Epithelial cell of proximal tubule (primary cell): ENCODE measurements at regions not wholly inside any gene's neighbourhood (a gene's known extent, or its start where the extent isn't known, plus 50 kb on each side); places are given as distances from the start of the nearest gene placed in this dataset.

ENCODE experiments used
- DNase-seq: peaks from one replicate; pipeline ENCODE4 v3.0.0-alpha.2; 2011; ENCODE audit warnings: low read depth
- H3K4me3 ChIP-seq: 2 replicates; pipeline ENCODE4 v1.5.1; 2011; ENCODE audit warnings: low read depth, mild to moderate bottlenecking, low read length
- TF ChIP-seq, protein P1 (sequence below): conservative IDR thresholded peaks from 2 replicates; pipeline ENCODE4 v1.5.1; 2012; ENCODE audit warnings: low read depth, mild to moderate bottlenecking, low read length

DNA sequence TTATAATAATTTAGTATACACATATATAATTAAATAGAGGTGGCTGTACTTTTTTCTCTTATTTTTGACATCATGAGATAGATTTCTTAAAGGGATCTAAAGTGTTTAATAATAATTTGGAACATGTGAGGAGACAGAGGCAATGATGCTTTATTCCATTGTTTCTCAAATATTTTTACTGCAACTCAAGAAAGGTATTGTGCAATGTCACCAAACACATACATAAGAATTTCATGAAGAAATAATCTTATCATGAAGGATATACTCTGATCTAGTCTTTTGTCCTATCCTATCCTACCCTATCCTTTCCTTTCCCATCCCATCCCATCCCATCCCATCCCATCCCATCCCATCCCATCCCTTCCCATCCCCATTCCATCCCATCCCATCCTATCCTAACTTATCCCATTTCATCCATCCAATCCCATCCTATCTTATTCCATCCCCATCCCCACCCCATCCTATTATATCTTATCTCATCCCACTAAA, 232.1 kb upstream of the SMIM21 start:
- no peak for DNase-seq
- TF ChIP-seq, protein P1, sequence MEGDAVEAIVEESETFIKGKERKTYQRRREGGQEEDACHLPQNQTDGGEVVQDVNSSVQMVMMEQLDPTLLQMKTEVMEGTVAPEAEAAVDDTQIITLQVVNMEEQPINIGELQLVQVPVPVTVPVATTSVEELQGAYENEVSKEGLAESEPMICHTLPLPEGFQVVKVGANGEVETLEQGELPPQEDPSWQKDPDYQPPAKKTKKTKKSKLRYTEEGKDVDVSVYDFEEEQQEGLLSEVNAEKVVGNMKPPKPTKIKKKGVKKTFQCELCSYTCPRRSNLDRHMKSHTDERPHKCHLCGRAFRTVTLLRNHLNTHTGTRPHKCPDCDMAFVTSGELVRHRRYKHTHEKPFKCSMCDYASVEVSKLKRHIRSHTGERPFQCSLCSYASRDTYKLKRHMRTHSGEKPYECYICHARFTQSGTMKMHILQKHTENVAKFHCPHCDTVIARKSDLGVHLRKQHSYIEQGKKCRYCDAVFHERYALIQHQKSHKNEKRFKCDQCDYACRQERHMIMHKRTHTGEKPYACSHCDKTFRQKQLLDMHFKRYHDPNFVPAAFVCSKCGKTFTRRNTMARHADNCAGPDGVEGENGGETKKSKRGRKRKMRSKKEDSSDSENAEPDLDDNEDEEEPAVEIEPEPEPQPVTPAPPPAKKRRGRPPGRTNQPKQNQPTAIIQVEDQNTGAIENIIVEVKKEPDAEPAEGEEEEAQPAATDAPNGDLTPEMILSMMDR = no peak
- H3K4me3 ChIP-seq = no peak overlapping the region

DNA sequence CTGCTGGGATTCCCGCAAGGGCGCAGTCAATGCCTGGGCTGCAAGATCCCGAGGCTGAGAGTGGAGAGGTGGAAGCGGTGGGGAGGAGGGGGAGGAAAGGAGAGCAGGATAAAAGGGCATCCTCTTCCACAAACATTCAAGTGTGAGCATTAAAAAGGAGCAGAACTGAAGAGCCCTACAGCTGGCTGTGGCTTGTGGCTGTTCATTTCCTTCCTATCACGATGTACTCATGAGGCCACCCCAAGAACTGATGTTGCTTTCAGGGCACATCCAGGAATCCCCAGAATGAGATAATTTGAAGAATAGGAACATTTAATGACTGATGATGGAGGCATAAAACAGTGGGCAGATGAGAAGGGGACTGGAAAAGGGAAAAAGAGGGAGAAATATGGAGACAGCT, 230.8 kb upstream of the SMIM21 start:
- no peak for DNase-seq
- TF ChIP-seq, protein P1 = no peak
- no peak overlapping the region for H3K4me3 ChIP-seq

DNA sequence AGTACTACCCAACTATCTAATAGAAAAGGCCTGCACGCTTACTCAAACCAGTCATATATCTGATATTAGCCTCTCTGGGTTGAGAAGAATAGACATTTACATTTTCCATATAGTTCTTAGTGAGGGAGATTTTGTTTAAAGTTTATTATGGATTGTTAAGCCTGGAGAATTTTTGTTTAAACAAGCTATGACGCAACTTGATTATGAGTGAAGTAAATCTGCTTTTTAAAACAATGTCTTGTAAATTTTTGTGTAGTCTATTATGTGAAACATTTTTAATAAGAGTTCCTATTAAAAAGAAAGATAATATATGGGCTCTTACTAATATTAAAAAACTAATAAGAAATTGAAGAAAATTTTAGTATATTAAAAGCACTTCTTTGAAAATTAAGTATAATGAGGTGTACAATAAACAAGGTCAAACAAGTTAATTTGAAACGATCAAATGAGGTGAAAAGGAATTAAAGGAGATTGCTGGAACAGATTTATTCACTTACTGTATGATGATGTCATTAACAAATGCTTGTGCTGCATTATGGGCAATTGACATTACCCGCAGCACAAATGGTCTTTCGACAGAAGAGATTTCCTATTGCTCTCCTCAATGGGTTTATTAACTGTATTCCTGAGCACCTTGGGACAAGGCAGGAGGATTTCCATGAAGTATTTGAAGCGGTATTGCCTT, 229.2 kb upstream of the SMIM21 start:
- no peak overlapping the region for H3K4me3 ChIP-seq
- no peak for DNase-seq
- TF ChIP-seq, protein P1 = no peak

DNA sequence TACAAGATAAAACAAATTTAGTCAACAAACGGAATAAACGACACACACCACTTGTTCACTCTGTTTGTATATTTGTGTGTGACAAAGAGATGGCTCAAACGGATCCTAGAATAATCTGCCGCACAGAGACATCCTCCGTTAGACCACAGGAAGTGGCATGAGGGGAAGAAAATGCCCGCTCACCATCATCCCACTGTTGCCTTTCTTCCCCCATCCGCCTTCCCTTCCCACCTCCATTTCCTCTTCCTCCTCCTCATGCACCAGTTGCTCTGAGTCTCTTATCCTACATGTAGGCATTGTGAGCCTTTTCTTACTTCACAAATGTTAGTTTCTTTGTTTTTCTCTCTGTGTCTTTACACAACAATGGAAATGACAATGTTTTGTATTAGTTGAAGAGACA, 228.5 kb upstream of the SMIM21 start:
- DNase-seq = no peak
- H3K4me3 ChIP-seq = no peak overlapping the region
- TF ChIP-seq, protein P1 = no peak

DNA sequence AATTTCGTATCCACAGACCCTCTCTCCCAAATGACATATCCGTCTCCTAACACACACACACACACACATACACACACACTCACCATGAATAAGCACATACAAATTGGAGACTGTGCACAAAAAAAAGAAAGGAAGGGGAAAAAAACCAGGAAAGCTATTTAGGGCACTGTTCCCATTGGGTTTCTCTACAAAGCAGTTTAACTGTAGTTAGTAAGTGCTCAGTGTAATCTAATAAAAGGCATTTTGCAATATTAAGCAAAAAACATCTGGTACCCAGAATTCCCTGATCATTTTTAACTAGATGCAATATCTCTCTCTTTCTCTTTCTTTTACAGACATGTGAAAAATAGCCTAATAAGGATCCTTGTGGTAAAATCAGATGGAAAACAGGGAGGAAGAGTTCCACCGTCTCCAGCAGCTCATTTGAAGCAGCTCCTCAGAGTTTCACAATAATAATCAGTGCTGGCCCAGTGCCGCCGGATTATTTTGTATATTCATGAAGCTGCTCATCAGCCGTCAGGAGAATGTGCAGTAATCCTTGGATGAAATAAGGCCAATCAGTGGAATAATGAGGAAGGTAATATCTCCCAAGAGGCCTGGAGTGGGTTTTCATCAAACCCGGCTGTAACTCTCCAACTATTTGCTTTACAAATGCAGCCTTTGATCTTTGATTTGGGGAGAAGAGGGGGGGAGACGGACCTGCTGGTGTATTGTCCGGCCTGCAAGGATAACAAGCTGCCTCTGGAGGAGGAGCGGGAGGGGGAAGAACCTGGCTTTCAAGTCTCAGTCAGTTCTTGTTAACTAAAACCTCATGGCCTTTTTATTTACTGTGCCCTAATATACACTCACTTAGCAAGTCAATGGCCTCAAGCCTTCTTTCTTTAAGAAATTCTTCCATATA, 227.6 kb upstream of the SMIM21 start:
- DNase-seq = no peak
- H3K4me3 ChIP-seq = no peak overlapping the region
- TF ChIP-seq, protein P1 = no peak

DNA sequence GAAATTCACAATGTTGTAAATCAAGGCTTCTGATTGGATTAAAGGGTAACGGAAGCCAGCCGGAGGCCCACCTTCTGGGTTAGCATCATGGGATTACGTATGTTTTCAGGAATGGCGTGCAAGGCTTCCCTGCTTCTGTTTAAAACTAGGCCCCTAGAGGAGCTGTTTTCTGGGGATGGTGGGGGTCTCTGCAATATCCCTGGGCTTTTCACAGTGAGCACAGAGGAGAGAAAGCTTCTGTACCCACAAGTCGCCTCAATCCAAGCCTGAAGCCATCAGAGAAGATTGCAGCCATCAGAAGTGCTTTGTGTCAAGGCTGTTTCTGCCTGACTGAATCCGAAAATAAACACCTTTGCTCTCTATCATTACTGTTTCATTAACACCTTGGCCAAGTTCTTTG, 226.9 kb upstream of the SMIM21 start:
- TF ChIP-seq, protein P1 = no peak
- no peak for DNase-seq

More for the DNA sequence above, 226.9 kb upstream of the SMIM21 start:
- no peak overlapping the region for H3K4me3 ChIP-seq
